ENCODE measurements at regions not wholly inside any gene's neighbourhood (a gene's known extent, or its start where the extent isn't known, plus 50 kb on each side); places are given as distances from the start of the nearest gene placed in this dataset.

DNA sequence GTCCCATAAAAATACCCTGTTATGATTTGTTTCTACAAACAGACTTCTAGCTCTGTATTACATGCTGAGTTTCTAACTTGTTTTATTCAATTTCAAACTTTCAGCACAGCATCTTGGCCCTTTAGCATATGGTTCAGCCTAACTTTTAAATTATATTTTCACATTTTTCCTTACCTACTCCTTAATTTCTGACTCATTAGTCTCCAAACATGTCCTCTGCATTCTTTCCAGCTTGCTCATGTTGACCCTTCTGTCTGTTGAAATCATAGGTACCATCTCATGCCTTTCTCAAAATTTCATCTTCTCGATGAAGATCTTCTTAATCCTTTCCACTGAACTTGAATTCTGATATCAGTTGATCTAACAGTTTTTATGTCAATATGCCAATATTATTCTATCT is 200.9 kb upstream of the RIOK2 start:
- Histone ChIP-seq H3K23ac (ENCODE audit: insufficient read length) (no peak overlapping the region), H2AFZ (ENCODE audit: low read length) (no peak overlapping the region), H3K18ac (ENCODE audit: extremely low read depth, low read length) (no peak overlapping the region), H2BK5ac (ENCODE audit: low read depth, low read length) (no peak overlapping the region), H3K36me3 (ENCODE audit: control insufficient read depth in 2 of 4, insufficient read depth in 4 of 4, low read length in 3 of 4) (no peaks in the 10 kb centered on the region), H3K23me2 (ENCODE audit: low read depth, low read length) (no peaks in the 10 kb centered on the region), H3K4me2 (ENCODE audit: insufficient read depth in 1 of 2, low read depth in 2 of 2, low read length in 2 of 2) (no peak overlapping the region), H3K4me3 (ENCODE audit: extremely low read depth in 1 of 4, insufficient read depth in 2 of 4, low read depth in 3 of 4, low read length in 4 of 4) (no peak overlapping the region), H4K8ac (ENCODE audit: extremely low read depth, insufficient read depth, low read length) (no peak overlapping the region), H3K27ac (ENCODE audit: low read depth, low read length) (no peak overlapping the region), H2BK15ac (ENCODE audit: low read length) (no peak overlapping the region), H4K20me1 (replicated peaks in 1 of 2; ENCODE audit: control insufficient read depth in 1 of 2, insufficient read depth in 2 of 2, low read length in 2 of 2) (no peaks in the 10 kb centered on the region), H3K79me1 (ENCODE audit: low read depth, low read length) (no peaks in the 10 kb centered on the region), H2BK12ac (ENCODE audit: low read depth, low read length) (no peak overlapping the region), H3K79me2 (ENCODE audit: control insufficient read depth in 1 of 2, insufficient read depth in 2 of 2, low read length in 2 of 2) (no peaks in the 10 kb centered on the region), H3K4ac (replicated peaks; ENCODE audit: insufficient read length, low read depth, low read length) (no peak overlapping the region), H3K9me3 (ENCODE audit: insufficient read depth in 2 of 2, low read depth in 1 of 2, low read length in 1 of 2) (no peaks in the 10 kb centered on the region), H2BK20ac (ENCODE audit: low read length) (no peak overlapping the region), H3K14ac (ENCODE audit: insufficient read length) (no peak overlapping the region), H4K5ac (ENCODE audit: insufficient read length, low read depth, low read length) (no peak overlapping the region), H2AK5ac (ENCODE audit: low read depth, low read length) (no peak overlapping the region), H3K4me1 (replicated peaks in 1 of 4; ENCODE audit: control insufficient read depth in 3 of 4, insufficient read depth in 4 of 4, low read length in 3 of 4) (no peaks in the 10 kb centered on the region), H3K9ac (replicated peaks in 1 of 4; ENCODE audit: extremely low read depth in 1 of 4, low read depth in 3 of 4, low read length in 3 of 4) (no peak overlapping the region), H2BK120ac (replicated peaks; ENCODE audit: low read depth, low read length) (no peak overlapping the region), H3K56ac (replicated peaks; ENCODE audit: insufficient read length, low read depth, low read length) (no peak overlapping the region), H4K91ac (replicated peaks; ENCODE audit: insufficient read length, low read length) (no peak overlapping the region), H3K27me3 (replicated peaks in 1 of 4; ENCODE audit: control insufficient read depth in 3 of 4, extremely low read depth in 1 of 4, insufficient read depth in 3 of 4, low read length in 3 of 4) (no peaks in the 10 kb centered on the region)
- ChIA-PET POLR2A (ENCODE audit: partially characterized antibody) (no interaction called here), CTCF (ENCODE audit: partially characterized antibody) (interaction anchor here (0.6 to 0.8 kb wide), 2 partner anchors 9 to 579 kb away, joined by 3 to 4 read pairs; no protein-coding TSS in a partner anchor)
- 100% methylated on average over 1 of the region's 1 CpG; no CpG with 5 or more reads in 1 of the 2 experiments for WGBS, 2 experiments (ENCODE audit: extremely low coverage in 1 of 2, insufficient coverage in 1 of 2, insufficient read length in 1 of 2, insufficient replicate concordance in 2 of 2, low coverage in 1 of 2, low lambda C conversion rate in 2 of 2, missing lambda C conversion rate in 1 of 2)
- no peak for FAIRE-seq
- TF ChIP-seq RFX5 (IDR thresholded peaks at IDR 0.05; ENCODE audit: borderline replicate concordance, low read depth, low read length), result no peak
- no peak for DNase-seq (ENCODE audit: low read depth in 1 of 2, low spot score in 2 of 2)

Data from H1 (cell line).